ENCODE measurements at regions not wholly inside any gene's neighbourhood (a gene's known extent, or its start where the extent isn't known, plus 50 kb on each side); places are given as distances from the start of the nearest gene placed in this dataset.

GRCh38 chr18:51623653-51624052 lies 426.2 kb upstream of the MEX3C start:
- TF ChIP-seq ATF1 (CRISPR knock-in tag; IDR thresholded peaks at IDR 0.05): no peak
- TF ChIP-seq KAT7 (CRISPR knock-in tag; IDR thresholded peaks at IDR 0.05; ENCODE audit: borderline replicate concordance): no peak
- TF ChIP-seq, protein P1, sequence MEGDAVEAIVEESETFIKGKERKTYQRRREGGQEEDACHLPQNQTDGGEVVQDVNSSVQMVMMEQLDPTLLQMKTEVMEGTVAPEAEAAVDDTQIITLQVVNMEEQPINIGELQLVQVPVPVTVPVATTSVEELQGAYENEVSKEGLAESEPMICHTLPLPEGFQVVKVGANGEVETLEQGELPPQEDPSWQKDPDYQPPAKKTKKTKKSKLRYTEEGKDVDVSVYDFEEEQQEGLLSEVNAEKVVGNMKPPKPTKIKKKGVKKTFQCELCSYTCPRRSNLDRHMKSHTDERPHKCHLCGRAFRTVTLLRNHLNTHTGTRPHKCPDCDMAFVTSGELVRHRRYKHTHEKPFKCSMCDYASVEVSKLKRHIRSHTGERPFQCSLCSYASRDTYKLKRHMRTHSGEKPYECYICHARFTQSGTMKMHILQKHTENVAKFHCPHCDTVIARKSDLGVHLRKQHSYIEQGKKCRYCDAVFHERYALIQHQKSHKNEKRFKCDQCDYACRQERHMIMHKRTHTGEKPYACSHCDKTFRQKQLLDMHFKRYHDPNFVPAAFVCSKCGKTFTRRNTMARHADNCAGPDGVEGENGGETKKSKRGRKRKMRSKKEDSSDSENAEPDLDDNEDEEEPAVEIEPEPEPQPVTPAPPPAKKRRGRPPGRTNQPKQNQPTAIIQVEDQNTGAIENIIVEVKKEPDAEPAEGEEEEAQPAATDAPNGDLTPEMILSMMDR (IDR thresholded peaks at IDR 0.05): no peak
- no peak for TF ChIP-seq CREB1 (CRISPR knock-in tag; IDR thresholded peaks at IDR 0.05)
- TF ChIP-seq ZBTB21 (CRISPR knock-in tag; IDR thresholded peaks at IDR 0.05; ENCODE audit: borderline replicate concordance): no peak
- no peak for TF ChIP-seq FOXJ3 (CRISPR knock-in tag; IDR thresholded peaks at IDR 0.05; ENCODE audit: borderline replicate concordance)
- TF ChIP-seq NFYB (CRISPR knock-in tag; conservative IDR thresholded peaks at IDR 0.05; ENCODE audit: low read depth): no peak
- TF ChIP-seq, protein P2, sequence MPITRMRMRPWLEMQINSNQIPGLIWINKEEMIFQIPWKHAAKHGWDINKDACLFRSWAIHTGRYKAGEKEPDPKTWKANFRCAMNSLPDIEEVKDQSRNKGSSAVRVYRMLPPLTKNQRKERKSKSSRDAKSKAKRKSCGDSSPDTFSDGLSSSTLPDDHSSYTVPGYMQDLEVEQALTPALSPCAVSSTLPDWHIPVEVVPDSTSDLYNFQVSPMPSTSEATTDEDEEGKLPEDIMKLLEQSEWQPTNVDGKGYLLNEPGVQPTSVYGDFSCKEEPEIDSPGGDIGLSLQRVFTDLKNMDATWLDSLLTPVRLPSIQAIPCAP (CRISPR knock-in tag; IDR thresholded peaks at IDR 0.05): no peak
- TF ChIP-seq, protein P3, sequence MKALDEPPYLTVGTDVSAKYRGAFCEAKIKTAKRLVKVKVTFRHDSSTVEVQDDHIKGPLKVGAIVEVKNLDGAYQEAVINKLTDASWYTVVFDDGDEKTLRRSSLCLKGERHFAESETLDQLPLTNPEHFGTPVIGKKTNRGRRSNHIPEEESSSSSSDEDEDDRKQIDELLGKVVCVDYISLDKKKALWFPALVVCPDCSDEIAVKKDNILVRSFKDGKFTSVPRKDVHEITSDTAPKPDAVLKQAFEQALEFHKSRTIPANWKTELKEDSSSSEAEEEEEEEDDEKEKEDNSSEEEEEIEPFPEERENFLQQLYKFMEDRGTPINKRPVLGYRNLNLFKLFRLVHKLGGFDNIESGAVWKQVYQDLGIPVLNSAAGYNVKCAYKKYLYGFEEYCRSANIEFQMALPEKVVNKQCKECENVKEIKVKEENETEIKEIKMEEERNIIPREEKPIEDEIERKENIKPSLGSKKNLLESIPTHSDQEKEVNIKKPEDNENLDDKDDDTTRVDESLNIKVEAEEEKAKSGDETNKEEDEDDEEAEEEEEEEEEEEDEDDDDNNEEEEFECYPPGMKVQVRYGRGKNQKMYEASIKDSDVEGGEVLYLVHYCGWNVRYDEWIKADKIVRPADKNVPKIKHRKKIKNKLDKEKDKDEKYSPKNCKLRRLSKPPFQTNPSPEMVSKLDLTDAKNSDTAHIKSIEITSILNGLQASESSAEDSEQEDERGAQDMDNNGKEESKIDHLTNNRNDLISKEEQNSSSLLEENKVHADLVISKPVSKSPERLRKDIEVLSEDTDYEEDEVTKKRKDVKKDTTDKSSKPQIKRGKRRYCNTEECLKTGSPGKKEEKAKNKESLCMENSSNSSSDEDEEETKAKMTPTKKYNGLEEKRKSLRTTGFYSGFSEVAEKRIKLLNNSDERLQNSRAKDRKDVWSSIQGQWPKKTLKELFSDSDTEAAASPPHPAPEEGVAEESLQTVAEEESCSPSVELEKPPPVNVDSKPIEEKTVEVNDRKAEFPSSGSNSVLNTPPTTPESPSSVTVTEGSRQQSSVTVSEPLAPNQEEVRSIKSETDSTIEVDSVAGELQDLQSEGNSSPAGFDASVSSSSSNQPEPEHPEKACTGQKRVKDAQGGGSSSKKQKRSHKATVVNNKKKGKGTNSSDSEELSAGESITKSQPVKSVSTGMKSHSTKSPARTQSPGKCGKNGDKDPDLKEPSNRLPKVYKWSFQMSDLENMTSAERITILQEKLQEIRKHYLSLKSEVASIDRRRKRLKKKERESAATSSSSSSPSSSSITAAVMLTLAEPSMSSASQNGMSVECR (CRISPR knock-in tag; IDR thresholded peaks at IDR 0.05; ENCODE audit: borderline replicate concordance): no peak
